ENCODE measurements at regions not wholly inside any gene's neighbourhood (a gene's known extent, or its start where the extent isn't known, plus 50 kb on each side); places are given as distances from the start of the nearest gene placed in this dataset.

DNA sequence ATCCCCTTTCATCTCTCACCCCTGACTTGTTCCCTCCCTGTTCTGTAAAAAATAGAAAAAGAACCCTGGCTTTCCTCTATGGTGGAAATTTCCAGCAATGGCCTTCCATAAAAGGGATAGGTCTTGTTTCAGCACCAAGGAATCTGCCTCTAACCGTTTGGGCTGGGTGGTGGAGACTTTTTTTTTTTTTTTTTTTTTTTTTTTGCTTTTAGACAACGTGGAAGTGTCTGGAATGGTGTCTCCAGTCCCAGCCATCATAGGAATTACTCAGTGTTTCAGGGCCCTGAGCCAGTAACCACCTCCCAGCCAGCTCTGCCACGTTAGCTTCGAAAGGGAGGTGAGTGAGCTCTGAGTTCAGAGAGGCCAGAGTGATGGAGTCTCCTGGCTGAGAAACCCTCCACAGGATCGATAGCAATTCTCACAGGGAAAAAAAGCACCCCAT, 97.3 kb upstream of the COL1A2 start:
- H3K27me3 ChIP-seq (replicated peaks in 2 of 5; ENCODE audit: control insufficient read depth in 4 of 5, insufficient read depth in 5 of 5, low read length in 4 of 5), result peaks cover 0 to 8% (median 3%) of the 10 kb centered on the region in 5 experiments
- H3K4me1 ChIP-seq (ENCODE audit: control extremely low read depth in 1 of 4, control insufficient read depth in 4 of 4, insufficient read depth in 4 of 4, low read length in 3 of 4), result no peaks in the 10 kb centered on the region
- DNase-seq, result no peak
- H3K4me3 ChIP-seq (ENCODE audit: control insufficient read depth in 1 of 7, extremely low read depth in 1 of 7, insufficient read depth in 4 of 7, low read depth in 2 of 7, low read length in 6 of 7), result no peak overlapping the region
- H3K36me3 ChIP-seq (ENCODE audit: control insufficient read depth in 4 of 4, insufficient read depth in 4 of 4, low read length in 3 of 4), result no peaks in the 10 kb centered on the region
- H3K27ac ChIP-seq (ENCODE audit: insufficient read depth in 1 of 2, low read depth in 1 of 2, low read length in 2 of 2, poor library complexity in 1 of 2, severe bottlenecking in 2 of 2), result no peak overlapping the region
- ChIA-PET POLR2A (no interaction called here), CTCF (interaction anchor here (1.6 kb wide), 1 partner anchor 566 kb away, joined by 3 read pairs; no protein-coding TSS in a partner anchor)
- WGBS (ENCODE audit: insufficient coverage), result 100% methylated on average over 2 of the region's 5 CpGs
- H3K9me3 ChIP-seq (ENCODE audit: control extremely low read depth in 1 of 5, control insufficient read depth in 4 of 5, insufficient read depth in 2 of 5, low read depth in 1 of 5, low read length in 4 of 5), result no peaks in the 10 kb centered on the region

DNA sequence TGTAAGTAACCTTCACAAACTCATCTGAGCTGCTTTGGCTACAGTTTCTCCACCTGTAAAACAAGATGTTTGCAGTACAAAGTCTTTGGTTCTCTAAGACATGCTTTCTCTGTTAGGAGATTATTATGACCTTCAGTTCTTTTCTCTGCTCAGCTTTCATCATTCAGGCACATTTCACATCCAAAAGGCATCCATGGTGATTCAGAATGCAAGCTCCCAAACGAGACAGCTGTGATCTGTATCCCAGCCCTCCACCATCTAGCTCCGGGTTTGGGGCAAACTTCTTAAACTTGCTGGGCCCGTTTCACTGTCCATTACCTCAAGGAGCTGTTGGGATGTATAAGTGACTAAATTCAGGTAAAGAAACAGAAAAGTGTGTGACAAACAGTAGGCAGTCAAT, 95.8 kb upstream of the COL1A2 start:
- H3K27me3 ChIP-seq (replicated peaks in 2 of 5; ENCODE audit: control insufficient read depth in 4 of 5, insufficient read depth in 5 of 5, low read length in 4 of 5), result peaks cover 0 to 6% (median 2%) of the 10 kb centered on the region in 5 experiments
- CTCF ChIA-PET, result no interaction called here

GRCh38 chr7:94300176-94300835, 94.4 kb upstream of the COL1A2 start:
- POLR2A ChIA-PET, result no interaction called here
- Histone ChIP-seq H3K4me1 (ENCODE audit: control extremely low read depth in 1 of 4, control insufficient read depth in 4 of 4, insufficient read depth in 4 of 4, low read length in 3 of 4) (no peaks in the 10 kb centered on the region), H3K9me3 (ENCODE audit: control extremely low read depth in 1 of 5, control insufficient read depth in 4 of 5, insufficient read depth in 2 of 5, low read depth in 1 of 5, low read length in 4 of 5) (no peaks in the 10 kb centered on the region), H3K36me3 (ENCODE audit: control insufficient read depth in 4 of 4, insufficient read depth in 4 of 4, low read length in 3 of 4) (no peaks in the 10 kb centered on the region), H3K27me3 (replicated peaks in 2 of 5; ENCODE audit: control insufficient read depth in 4 of 5, insufficient read depth in 5 of 5, low read length in 4 of 5) (peaks cover 0 to 9% (median 2%) of the 10 kb centered on the region in 5 experiments), H3K4me3 (ENCODE audit: control insufficient read depth in 1 of 7, extremely low read depth in 1 of 7, insufficient read depth in 4 of 7, low read depth in 2 of 7, low read length in 6 of 7) (no peak overlapping the region), H3K27ac (ENCODE audit: insufficient read depth in 1 of 2, low read depth in 1 of 2, low read length in 2 of 2, poor library complexity in 1 of 2, severe bottlenecking in 2 of 2) (no peak overlapping the region)
- WGBS (ENCODE audit: insufficient coverage), result 96% methylated on average over 3 of the region's 8 CpGs
- no peak for DNase-seq
- CTCF ChIA-PET, result interaction anchor here (1.4 kb wide), 1 partner anchor 10 kb away, joined by 4 read pairs; no protein-coding TSS in a partner anchor

More for the DNA sequence above, 95.8 kb upstream of the COL1A2 start:
- Histone ChIP-seq H3K4me3 (ENCODE audit: control insufficient read depth in 1 of 7, extremely low read depth in 1 of 7, insufficient read depth in 4 of 7, low read depth in 2 of 7, low read length in 6 of 7) (no peak overlapping the region), H3K4me1 (ENCODE audit: control extremely low read depth in 1 of 4, control insufficient read depth in 4 of 4, insufficient read depth in 4 of 4, low read length in 3 of 4) (no peaks in the 10 kb centered on the region), H3K27ac (ENCODE audit: insufficient read depth in 1 of 2, low read depth in 1 of 2, low read length in 2 of 2, poor library complexity in 1 of 2, severe bottlenecking in 2 of 2) (no peak overlapping the region), H3K9me3 (ENCODE audit: control extremely low read depth in 1 of 5, control insufficient read depth in 4 of 5, insufficient read depth in 2 of 5, low read depth in 1 of 5, low read length in 4 of 5) (no peaks in the 10 kb centered on the region), H3K36me3 (ENCODE audit: control insufficient read depth in 4 of 4, insufficient read depth in 4 of 4, low read length in 3 of 4) (no peaks in the 10 kb centered on the region)
- POLR2A ChIA-PET, result no interaction called here
- DNase-seq, result no peak
- WGBS (ENCODE audit: insufficient coverage), result 100% methylated on average over 1 of the region's 3 CpGs

GRCh38 chr7:94301024-94301586, 93.6 kb upstream of the COL1A2 start:
- WGBS (ENCODE audit: insufficient coverage), result 92% methylated on average over 3 of the region's 6 CpGs

DNA sequence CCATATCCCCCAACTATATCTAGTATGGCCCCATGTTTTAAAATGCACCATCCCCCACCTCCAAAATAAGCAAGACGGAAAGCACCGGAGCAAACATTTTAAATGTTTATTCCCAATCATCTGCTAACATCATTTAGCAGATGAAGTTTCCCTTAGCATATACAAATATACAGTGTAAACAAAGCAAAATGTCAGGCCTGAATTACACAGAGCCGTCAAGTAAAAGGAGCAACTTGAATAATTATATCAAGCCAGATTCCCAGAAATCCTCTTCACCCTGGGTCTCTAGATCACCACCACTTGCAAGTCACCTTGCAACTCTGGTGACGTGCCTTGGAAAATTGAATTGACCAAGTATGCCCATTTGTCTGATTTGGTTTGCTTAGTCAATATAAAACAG, 91.6 kb upstream of the COL1A2 start:
- POLR2A ChIA-PET, result no interaction called here

More at GRCh38 chr7:94301024-94301586, 93.6 kb upstream of the COL1A2 start:
- Histone ChIP-seq H3K9me3 (ENCODE audit: control extremely low read depth in 1 of 5, control insufficient read depth in 4 of 5, insufficient read depth in 2 of 5, low read depth in 1 of 5, low read length in 4 of 5) (no peaks in the 10 kb centered on the region), H3K27ac (ENCODE audit: insufficient read depth in 1 of 2, low read depth in 1 of 2, low read length in 2 of 2, poor library complexity in 1 of 2, severe bottlenecking in 2 of 2) (no peak overlapping the region), H3K27me3 (replicated peaks in 2 of 5; ENCODE audit: control insufficient read depth in 4 of 5, insufficient read depth in 5 of 5, low read length in 4 of 5) (peaks cover 0 to 10% (median 2%) of the 10 kb centered on the region in 5 experiments), H3K4me1 (ENCODE audit: control extremely low read depth in 1 of 4, control insufficient read depth in 4 of 4, insufficient read depth in 4 of 4, low read length in 3 of 4) (no peaks in the 10 kb centered on the region), H3K4me3 (ENCODE audit: control insufficient read depth in 1 of 7, extremely low read depth in 1 of 7, insufficient read depth in 4 of 7, low read depth in 2 of 7, low read length in 6 of 7) (no peak overlapping the region), H3K36me3 (ENCODE audit: control insufficient read depth in 4 of 4, insufficient read depth in 4 of 4, low read length in 3 of 4) (no peaks in the 10 kb centered on the region)
- POLR2A ChIA-PET, result no interaction called here
- no peak for DNase-seq
- CTCF ChIA-PET, result no interaction called here

GRCh38 chr7:94303695-94304094, 91.0 kb upstream of the COL1A2 start:
- Histone ChIP-seq H3K27me3 (replicated peaks in 2 of 5; ENCODE audit: control insufficient read depth in 4 of 5, insufficient read depth in 5 of 5, low read length in 4 of 5) (peaks cover 0 to 14% (median 0%) of the 10 kb centered on the region in 5 experiments), H3K4me1 (ENCODE audit: control extremely low read depth in 1 of 4, control insufficient read depth in 4 of 4, insufficient read depth in 4 of 4, low read length in 3 of 4) (no peaks in the 10 kb centered on the region), H3K4me3 (ENCODE audit: control insufficient read depth in 1 of 7, extremely low read depth in 1 of 7, insufficient read depth in 4 of 7, low read depth in 2 of 7, low read length in 6 of 7) (no peak overlapping the region), H3K9me3 (ENCODE audit: control extremely low read depth in 1 of 5, control insufficient read depth in 4 of 5, insufficient read depth in 2 of 5, low read depth in 1 of 5, low read length in 4 of 5) (no peaks in the 10 kb centered on the region), H3K27ac (ENCODE audit: insufficient read depth in 1 of 2, low read depth in 1 of 2, low read length in 2 of 2, poor library complexity in 1 of 2, severe bottlenecking in 2 of 2) (no peak overlapping the region), H3K36me3 (ENCODE audit: control insufficient read depth in 4 of 4, insufficient read depth in 4 of 4, low read length in 3 of 4) (no peaks in the 10 kb centered on the region)
- POLR2A ChIA-PET, result no interaction called here
- 63% methylated on average over 4 of the region's 7 CpGs for WGBS (ENCODE audit: insufficient coverage)
- no peak for DNase-seq
- CTCF ChIA-PET, result no interaction called here

More for the DNA sequence above, 91.6 kb upstream of the COL1A2 start:
- WGBS (ENCODE audit: insufficient coverage), result 90% methylated on average over 3 of the region's 4 CpGs
- H3K27ac ChIP-seq (ENCODE audit: insufficient read depth in 1 of 2, low read depth in 1 of 2, low read length in 2 of 2, poor library complexity in 1 of 2, severe bottlenecking in 2 of 2), result no peak overlapping the region
- H3K4me3 ChIP-seq (ENCODE audit: control insufficient read depth in 1 of 7, extremely low read depth in 1 of 7, insufficient read depth in 4 of 7, low read depth in 2 of 7, low read length in 6 of 7), result no peak overlapping the region
- no peaks in the 10 kb centered on the region for H3K9me3 ChIP-seq (ENCODE audit: control extremely low read depth in 1 of 5, control insufficient read depth in 4 of 5, insufficient read depth in 2 of 5, low read depth in 1 of 5, low read length in 4 of 5)
- H3K36me3 ChIP-seq (ENCODE audit: control insufficient read depth in 4 of 4, insufficient read depth in 4 of 4, low read length in 3 of 4), result no peaks in the 10 kb centered on the region
- H3K4me1 ChIP-seq (ENCODE audit: control extremely low read depth in 1 of 4, control insufficient read depth in 4 of 4, insufficient read depth in 4 of 4, low read length in 3 of 4), result no peaks in the 10 kb centered on the region
- DNase-seq, result no peak
- H3K27me3 ChIP-seq (replicated peaks in 2 of 5; ENCODE audit: control insufficient read depth in 4 of 5, insufficient read depth in 5 of 5, low read length in 4 of 5), result peaks cover 0 to 14% (median 0%) of the 10 kb centered on the region in 5 experiments
- CTCF ChIA-PET, result no interaction called here

- CTCF ChIA-PET, result no interaction called here
- DNase-seq, result no peak
- Histone ChIP-seq H3K27me3 (replicated peaks in 2 of 5; ENCODE audit: control insufficient read depth in 4 of 5, insufficient read depth in 5 of 5, low read length in 4 of 5) (peaks cover 0 to 14% (median 0%) of the 10 kb centered on the region in 5 experiments), H3K4me1 (ENCODE audit: control extremely low read depth in 1 of 4, control insufficient read depth in 4 of 4, insufficient read depth in 4 of 4, low read length in 3 of 4) (no peaks in the 10 kb centered on the region), H3K4me3 (ENCODE audit: control insufficient read depth in 1 of 7, extremely low read depth in 1 of 7, insufficient read depth in 4 of 7, low read depth in 2 of 7, low read length in 6 of 7) (no peak overlapping the region), H3K36me3 (ENCODE audit: control insufficient read depth in 4 of 4, insufficient read depth in 4 of 4, low read length in 3 of 4) (no peaks in the 10 kb centered on the region), H3K9me3 (ENCODE audit: control extremely low read depth in 1 of 5, control insufficient read depth in 4 of 5, insufficient read depth in 2 of 5, low read depth in 1 of 5, low read length in 4 of 5) (no peaks in the 10 kb centered on the region), H3K27ac (ENCODE audit: insufficient read depth in 1 of 2, low read depth in 1 of 2, low read length in 2 of 2, poor library complexity in 1 of 2, severe bottlenecking in 2 of 2) (no peak overlapping the region)
- POLR2A ChIA-PET, result no interaction called here
- WGBS (ENCODE audit: insufficient coverage), result 96% methylated on average over 2 of the region's 2 CpGs
Observed at GRCh38 chr7:94304878-94305277, 89.8 kb upstream of the COL1A2 start.

Measured in common myeloid progenitor, CD34-positive (primary cell).